Lower lobe of right lung (tissue), 2 donors: ENCODE measurements at regions not wholly inside any gene's neighbourhood (a gene's known extent, or its start where the extent isn't known, plus 50 kb on each side); places are given as distances from the start of the nearest gene placed in this dataset.

Source experiments
- ATAC-seq, 2 donors: fragments of 200-7000 bp; cut with Tn5 transposase; one replicate each; pipeline ENCODE4 v1.9.1; 2020 to 2022; ENCODE audit warnings: mild to moderate bottlenecking in 2 of 2, moderate library complexity in 2 of 2
- DNase-seq: peaks from one replicate; pipeline ENCODE4 v3.0.0-alpha.2; 2020
- H3K27ac ChIP-seq: fragments of 200-600 bp; one replicate; pipeline ENCODE4 v1.8.0; 2022
- H3K27me3 ChIP-seq: fragments of 200-600 bp; one replicate; pipeline ENCODE4 v1.8.0; 2022; ENCODE audit warnings: low read depth
- H3K36me3 ChIP-seq: fragments of 200-600 bp; one replicate; pipeline ENCODE4 v1.8.0; 2022; ENCODE audit warnings: mild to moderate bottlenecking
- H3K4me1 ChIP-seq: fragments of 200-600 bp; one replicate; pipeline ENCODE4 v1.8.0; 2022
- H3K4me3 ChIP-seq: fragments of 200-600 bp; one replicate; pipeline ENCODE4 v1.8.0; 2022; ENCODE audit warnings: mild to moderate bottlenecking
- H3K9me3 ChIP-seq: fragments of 200-600 bp; one replicate; pipeline ENCODE4 v1.8.0; 2022
- intact Hi-C: fragments of 100-400 bp; cut with DNase I; formaldehyde crosslinking; loops from one replicate; pipeline ENCODE4 v1.11.0; 2022
- TF ChIP-seq, protein P1 (sequence below): fragments of 200-600 bp; IDR thresholded peaks from one replicate; pipeline ENCODE4 v1.8.0; 2022; ENCODE audit warnings: antibody characterized with exemption, mild to moderate bottlenecking
- donor health status: DM: no; HTN: yes; CAD: no; lungs with severe emphysema.

DNA sequence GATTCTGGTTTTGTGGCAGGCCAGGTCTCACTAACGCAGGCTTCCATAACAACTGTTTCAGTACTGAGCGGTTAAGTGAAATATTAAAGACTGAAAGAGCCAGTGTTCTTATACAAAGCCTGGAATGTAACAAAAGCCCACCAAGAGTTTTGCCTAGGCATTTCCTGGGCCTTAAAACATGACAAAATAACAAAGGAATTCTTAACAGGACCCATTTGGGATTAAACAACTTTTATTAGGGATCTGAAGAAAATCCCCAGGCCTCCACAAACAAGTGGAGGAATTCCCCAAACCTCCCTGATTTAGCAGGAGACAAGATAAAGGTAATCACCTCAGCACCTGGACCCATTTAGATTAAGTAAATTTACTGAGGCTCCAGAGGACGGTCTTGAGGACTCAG lies 799.7 kb upstream of the SPRY2 start:
- H3K4me3 ChIP-seq = no peak overlapping the region
- H3K27me3 ChIP-seq = no peaks in the 10 kb centered on the region
- ATAC-seq = no peak
- H3K9me3 ChIP-seq = no peaks in the 10 kb centered on the region
- no peak overlapping the region for H3K27ac ChIP-seq
- no peak for DNase-seq
- TF ChIP-seq, protein P1, sequence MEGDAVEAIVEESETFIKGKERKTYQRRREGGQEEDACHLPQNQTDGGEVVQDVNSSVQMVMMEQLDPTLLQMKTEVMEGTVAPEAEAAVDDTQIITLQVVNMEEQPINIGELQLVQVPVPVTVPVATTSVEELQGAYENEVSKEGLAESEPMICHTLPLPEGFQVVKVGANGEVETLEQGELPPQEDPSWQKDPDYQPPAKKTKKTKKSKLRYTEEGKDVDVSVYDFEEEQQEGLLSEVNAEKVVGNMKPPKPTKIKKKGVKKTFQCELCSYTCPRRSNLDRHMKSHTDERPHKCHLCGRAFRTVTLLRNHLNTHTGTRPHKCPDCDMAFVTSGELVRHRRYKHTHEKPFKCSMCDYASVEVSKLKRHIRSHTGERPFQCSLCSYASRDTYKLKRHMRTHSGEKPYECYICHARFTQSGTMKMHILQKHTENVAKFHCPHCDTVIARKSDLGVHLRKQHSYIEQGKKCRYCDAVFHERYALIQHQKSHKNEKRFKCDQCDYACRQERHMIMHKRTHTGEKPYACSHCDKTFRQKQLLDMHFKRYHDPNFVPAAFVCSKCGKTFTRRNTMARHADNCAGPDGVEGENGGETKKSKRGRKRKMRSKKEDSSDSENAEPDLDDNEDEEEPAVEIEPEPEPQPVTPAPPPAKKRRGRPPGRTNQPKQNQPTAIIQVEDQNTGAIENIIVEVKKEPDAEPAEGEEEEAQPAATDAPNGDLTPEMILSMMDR = no peak
- no peaks in the 10 kb centered on the region for H3K36me3 ChIP-seq
- no peaks in the 10 kb centered on the region for H3K4me1 ChIP-seq
- intact Hi-C loops = no loop called here

DNA sequence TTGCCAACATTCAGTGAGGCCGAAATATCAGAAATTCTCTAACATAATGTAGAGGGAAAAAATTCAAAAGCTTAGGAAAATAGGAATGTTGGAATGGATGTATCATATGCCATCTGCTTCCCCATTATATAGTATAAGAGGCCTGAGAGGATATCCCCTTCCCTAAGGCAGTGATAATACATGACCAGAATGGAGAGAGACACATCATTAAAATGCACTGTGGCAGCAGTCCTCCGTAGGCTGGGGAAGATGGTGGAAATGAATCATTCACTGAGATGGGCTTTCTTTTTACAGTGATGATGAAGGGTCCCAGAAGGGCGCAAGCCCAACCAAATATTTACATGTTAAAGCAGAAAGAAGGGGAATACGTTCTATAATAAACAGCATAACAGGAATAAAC lies 799.1 kb upstream of the SPRY2 start:
- intact Hi-C loops = no loop called here
- H3K27me3 ChIP-seq = no peaks in the 10 kb centered on the region
- DNase-seq (no peak), ATAC-seq (no peak)
- H3K36me3 ChIP-seq = no peaks in the 10 kb centered on the region
- no peaks in the 10 kb centered on the region for H3K9me3 ChIP-seq
- TF ChIP-seq, protein P1 = no peak
- no peak overlapping the region for H3K27ac ChIP-seq
- no peaks in the 10 kb centered on the region for H3K4me1 ChIP-seq
- H3K4me3 ChIP-seq = no peak overlapping the region

DNA sequence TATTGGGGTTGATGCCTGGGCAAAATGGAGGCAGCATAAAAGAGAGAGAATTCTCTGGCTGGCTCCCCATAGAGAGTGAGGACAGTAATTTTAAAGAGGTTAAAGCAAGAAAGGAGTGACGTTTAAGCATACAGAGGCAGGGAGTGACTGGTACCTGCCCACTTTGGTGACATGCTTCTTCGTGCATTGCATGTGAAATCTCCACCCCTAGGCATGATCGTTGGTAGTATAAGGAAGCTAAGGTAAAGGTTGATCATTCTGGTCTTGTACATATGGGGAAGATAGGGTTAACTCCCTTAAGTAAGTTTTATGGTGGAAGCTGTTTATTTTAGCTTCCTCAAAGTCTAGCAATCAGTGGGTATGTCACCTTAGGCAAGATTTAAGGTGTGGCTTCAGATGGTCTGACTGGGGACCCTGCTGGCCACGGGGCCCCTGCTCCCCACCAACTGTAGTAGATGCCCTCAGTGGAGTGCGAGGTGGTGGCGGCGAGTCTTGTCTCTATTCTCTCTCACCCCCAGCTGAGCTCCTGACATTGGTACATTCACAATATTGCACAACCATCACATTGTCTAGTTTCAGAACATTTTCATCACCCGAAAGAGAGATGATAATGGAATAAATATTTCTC lies 797.5 kb upstream of the SPRY2 start:
- intact Hi-C loops = no loop called here
- ATAC-seq (no peak), DNase-seq (no peak)
- Histone ChIP-seq H3K36me3 (no peaks in the 10 kb centered on the region), H3K9me3 (no peaks in the 10 kb centered on the region), H3K4me3 (no peak overlapping the region), H3K27me3 (no peaks in the 10 kb centered on the region), H3K4me1 (no peaks in the 10 kb centered on the region), H3K27ac (no peak overlapping the region)
- TF ChIP-seq, protein P1 = no peak

DNA sequence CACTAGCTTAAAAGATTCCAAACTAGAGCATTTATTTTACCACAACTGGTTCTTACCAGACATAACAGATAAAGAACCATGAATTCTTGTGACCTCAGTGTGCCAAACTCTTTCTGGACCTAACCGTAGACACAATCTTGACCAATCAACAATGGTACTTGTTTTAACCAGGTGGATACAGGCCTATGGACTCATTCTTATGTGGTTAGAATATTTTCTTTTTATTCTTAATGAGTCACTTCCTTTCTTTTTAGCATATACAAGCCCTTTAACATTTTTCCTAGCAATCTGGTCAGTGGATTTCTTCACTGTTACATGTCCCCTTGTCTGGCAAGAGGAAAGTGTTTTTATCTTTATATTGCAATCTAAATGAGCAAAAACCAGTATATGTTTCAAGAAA lies 792.1 kb upstream of the SPRY2 start:
- Histone ChIP-seq H3K36me3 (no peaks in the 10 kb centered on the region), H3K27me3 (no peaks in the 10 kb centered on the region), H3K27ac (no peak overlapping the region), H3K4me1 (no peaks in the 10 kb centered on the region), H3K4me3 (no peak overlapping the region), H3K9me3 (no peaks in the 10 kb centered on the region)
- intact Hi-C loops = no loop called here
- DNase-seq (no peak), ATAC-seq (no peak)
- TF ChIP-seq, protein P1 = no peak

DNA sequence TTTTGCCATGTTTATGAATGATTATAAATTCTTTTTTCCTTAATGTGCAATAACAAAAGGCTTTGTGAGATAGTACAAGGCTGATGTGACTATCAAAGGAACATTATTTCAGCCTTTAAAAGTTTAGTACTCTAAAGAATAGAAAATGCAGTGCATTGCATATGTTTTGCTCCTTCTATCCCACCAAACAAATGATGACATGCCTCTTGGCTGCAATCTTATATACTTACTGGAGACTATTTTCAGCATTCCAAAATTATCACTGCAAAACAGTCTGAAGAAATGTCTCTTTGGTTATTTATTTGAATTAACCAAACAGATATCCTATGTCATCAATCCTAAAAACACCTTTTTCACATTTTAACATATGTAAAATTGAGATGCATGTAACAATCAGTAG lies 776.5 kb upstream of the SPRY2 start:
- Histone ChIP-seq H3K27me3 (no peaks in the 10 kb centered on the region), H3K4me3 (no peak overlapping the region), H3K4me1 (no peaks in the 10 kb centered on the region), H3K27ac (no peak overlapping the region), H3K36me3 (no peaks in the 10 kb centered on the region), H3K9me3 (no peaks in the 10 kb centered on the region)
- no peak for ATAC-seq
- intact Hi-C loops = no loop called here
- DNase-seq = no peak
- TF ChIP-seq, protein P1 = no peak
